ENCODE measurements at regions not wholly inside any gene's neighbourhood (a gene's known extent, or its start where the extent isn't known, plus 50 kb on each side); places are given as distances from the start of the nearest gene placed in this dataset.

DNA sequence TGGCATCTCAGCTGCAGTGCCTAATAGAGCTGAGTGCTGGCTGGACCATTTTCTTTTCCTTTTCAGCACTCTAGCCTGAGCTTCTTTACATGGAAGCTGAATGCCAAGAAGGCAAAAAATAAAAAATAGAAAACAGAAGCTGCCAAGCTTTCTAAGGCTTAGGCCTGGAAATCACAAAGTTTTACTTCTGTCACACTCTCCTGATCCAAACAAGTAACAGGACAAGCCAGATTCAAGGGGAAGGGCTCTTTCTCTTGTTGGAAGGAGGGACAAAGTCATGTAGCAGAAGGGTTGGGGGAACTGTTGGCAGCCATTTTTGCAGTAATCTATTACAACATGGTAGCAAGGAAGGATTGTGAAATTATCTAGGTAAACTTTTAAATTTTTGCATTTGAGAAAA is 131.8 kb downstream of the MSL3 start:
- TF ChIP-seq CTCF (IDR thresholded peaks at IDR 0.05 in 4 of 5, conservative IDR thresholded peaks at IDR 0.05 in 1 of 5): no peak
- no peak for TF ChIP-seq POLR2A (IDR thresholded peaks at IDR 0.05)

Measured in gastrocnemius medialis (tissue), 4 donors.